K562 (cell line): ENCODE measurements at regions not wholly inside any gene's neighbourhood (a gene's known extent, or its start where the extent isn't known, plus 50 kb on each side); places are given as distances from the start of the nearest gene placed in this dataset.

Source experiments
- CC2D1A ChIP-seq: fragments of 450-650 bp; IDR thresholded peaks from 2 replicates; pipeline ENCODE4 v1.6.1; 2017; ENCODE audit warnings: mild to moderate bottlenecking
- FOXA3 ChIP-seq, 2 experiments: fragments of 450-650 bp in 1 of 2; sonication (generic) in 1 of 2; formaldehyde crosslinking; IDR thresholded peaks in 1 of 2; conservative IDR thresholded peaks in 1 of 2; 2 replicates each; pipeline versions ENCODE4 v1.4.0 to v1.8.0; 2020 to 2022; ENCODE audit warnings: mild to moderate bottlenecking in 2 of 2, missing genetic modification reagents in 1 of 2
- HDAC1 ChIP-seq, 2 experiments: fragments of 450-650 bp; IDR thresholded peaks; 2 replicates each; pipeline ENCODE4 v1.6.1; 2016 to 2017; ENCODE audit warnings: inconsistent platforms in 1 of 2, mild to moderate bottlenecking in 1 of 2, moderate library complexity in 1 of 2
- HDAC3 ChIP-seq: fragments of 450-650 bp; IDR thresholded peaks from 2 replicates; pipeline ENCODE4 v1.6.1; 2018; ENCODE audit warnings: borderline replicate concordance, mild to moderate bottlenecking, moderate library complexity; ENCODE audit not compliant: partially characterized antibody
- KDM1A ChIP-seq, 2 experiments: fragments of 450-650 bp; IDR thresholded peaks; 2 replicates each; pipeline ENCODE4 v1.6.1; 2016; ENCODE audit warnings: mild to moderate bottlenecking in 2 of 2
- NCOA1 ChIP-seq: fragments of 450-650 bp; IDR thresholded peaks from 2 replicates; pipeline ENCODE4 v1.6.1; 2016; ENCODE audit warnings: low read depth
- NFIC ChIP-seq: fragments of 450-650 bp; IDR thresholded peaks from 2 replicates; pipeline ENCODE4 v1.6.1; 2017; ENCODE audit warnings: mild to moderate bottlenecking, inconsistent platforms
- NRF1 ChIP-seq, 2 experiments: fragments of 450-650 bp; IDR thresholded peaks in 1 of 2; conservative IDR thresholded peaks in 1 of 2; 2 replicates each; pipeline ENCODE4 v1.6.1; 2014; ENCODE audit warnings: mild to moderate bottlenecking in 2 of 2
- SLC30A9 ChIP-seq: fragments of 250-450 bp; sonication (Bioruptor Pico); IDR thresholded peaks from 2 replicates; pipeline ENCODE4 v1.8.0; 2022; ENCODE audit warnings: mild to moderate bottlenecking, moderate library complexity
- SPI1 ChIP-seq: IDR thresholded peaks from 2 replicates; pipeline ENCODE4 v1.6.1; 2011; ENCODE audit warnings: low read depth, low read length, control low read depth, borderline replicate concordance
- TCFL5 ChIP-seq: fragments of 250-450 bp; sonication (Bioruptor Pico); conservative IDR thresholded peaks from 2 replicates; pipeline ENCODE4 v1.6.1; 2021; ENCODE audit warnings: mild to moderate bottlenecking, moderate library complexity, matching md5 sums
- TEAD1 ChIP-seq, 2 experiments: fragments of 450-650 bp in 1 of 2; sonication (generic) in 1 of 2; formaldehyde crosslinking; IDR thresholded peaks; 2 replicates each; pipeline versions ENCODE4 v1.4.0 to v1.8.0; 2020 to 2022; ENCODE audit warnings: mild to moderate bottlenecking in 2 of 2, missing genetic modification reagents in 1 of 2
- TEAD4 ChIP-seq, 2 experiments: sonication (generic) in 1 of 2; formaldehyde crosslinking in 1 of 2; IDR thresholded peaks; 2 replicates each; pipeline versions ENCODE4 v1.6.1 to v1.8.0; 2012 to 2022; ENCODE audit warnings: borderline replicate concordance in 1 of 2, inconsistent platforms in 1 of 2, low read length in 1 of 2, mild to moderate bottlenecking in 1 of 2, missing genetic modification reagents in 1 of 2
- ZNF140 ChIP-seq: fragments of 250-450 bp; sonication (Bioruptor Pico); IDR thresholded peaks from 2 replicates; pipeline ENCODE4 v1.8.0; 2021; ENCODE audit warnings: moderate library complexity, mild to moderate bottlenecking, inconsistent platforms
- ZNF197 ChIP-seq: fragments of 200-800 bp; sonication (Bioruptor generic); IDR thresholded peaks from 2 replicates; pipeline ENCODE4 v1.6.1; 2016; ENCODE audit warnings: low read depth, missing genetic modification characterization, missing compliant biosample characterization
- ZNF280A ChIP-seq: fragments of 450-650 bp; IDR thresholded peaks from 2 replicates; pipeline ENCODE4 v1.6.1; 2018; ENCODE audit warnings: mild to moderate bottlenecking, low read depth; ENCODE audit not compliant: partially characterized antibody
- ZNF511 ChIP-seq: sonication (generic); formaldehyde crosslinking; IDR thresholded peaks from 2 replicates; pipeline ENCODE4 v1.8.0; 2022; ENCODE audit warnings: mild to moderate bottlenecking, missing genetic modification reagents
- ZNF512 ChIP-seq: IDR thresholded peaks from 2 replicates; pipeline ENCODE4 v1.6.1; 2016; ENCODE audit warnings: missing genetic modification characterization, missing compliant biosample characterization
- TF ChIP-seq, protein P1 (sequence below): fragments of 450-650 bp; IDR thresholded peaks from 2 replicates; pipeline ENCODE4 v1.6.1; 2016; ENCODE audit warnings: low read depth, mild to moderate bottlenecking, moderate library complexity
- TF ChIP-seq, protein P2 (sequence below): sonication (generic); formaldehyde crosslinking; IDR thresholded peaks from 2 replicates; pipeline ENCODE4 v1.8.1; 2023; ENCODE audit warnings: missing genetic modification reagents, mild to moderate bottlenecking, borderline replicate concordance

GRCh38 chr1:185441605-185442004 is 124.6 kb upstream of the IVNS1ABP start (continued):
- no peak for TF ChIP-seq TCFL5 (CRISPR knock-in tag)
- TF ChIP-seq HDAC1 (IDR thresholded peaks at IDR 0.05) = no peak
- TF ChIP-seq CC2D1A = no peak
- TF ChIP-seq ZNF280A = no peak
- peak; percentile 61 for TF ChIP-seq TEAD4 (IDR thresholded peaks at IDR 0.05; ENCODE audit: low read length)
- no peak for TF ChIP-seq TEAD4 (CRISPR knock-in tag; IDR thresholded peaks at IDR 0.05; ENCODE audit: borderline replicate concordance)
- no peak for TF ChIP-seq HDAC3
- no peak for TF ChIP-seq NCOA1
- no peak for TF ChIP-seq ZNF512 (tag)
- no peak for TF ChIP-seq ZNF197 (CRISPR knock-in tag)
- TF ChIP-seq, protein P1, sequence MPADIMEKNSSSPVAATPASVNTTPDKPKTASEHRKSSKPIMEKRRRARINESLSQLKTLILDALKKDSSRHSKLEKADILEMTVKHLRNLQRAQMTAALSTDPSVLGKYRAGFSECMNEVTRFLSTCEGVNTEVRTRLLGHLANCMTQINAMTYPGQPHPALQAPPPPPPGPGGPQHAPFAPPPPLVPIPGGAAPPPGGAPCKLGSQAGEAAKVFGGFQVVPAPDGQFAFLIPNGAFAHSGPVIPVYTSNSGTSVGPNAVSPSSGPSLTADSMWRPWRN = no peak
- no peak for TF ChIP-seq NRF1 (conservative IDR thresholded peaks at IDR 0.05 in 1 of 2, IDR thresholded peaks at IDR 0.05 in 1 of 2)
- TF ChIP-seq SLC30A9 (CRISPR knock-in tag) = no peak
- TF ChIP-seq KDM1A (IDR thresholded peaks at IDR 0.05) = peak; percentile 45 to 59; a peak in 2 of 4 replicates
- TF ChIP-seq, protein P2, sequence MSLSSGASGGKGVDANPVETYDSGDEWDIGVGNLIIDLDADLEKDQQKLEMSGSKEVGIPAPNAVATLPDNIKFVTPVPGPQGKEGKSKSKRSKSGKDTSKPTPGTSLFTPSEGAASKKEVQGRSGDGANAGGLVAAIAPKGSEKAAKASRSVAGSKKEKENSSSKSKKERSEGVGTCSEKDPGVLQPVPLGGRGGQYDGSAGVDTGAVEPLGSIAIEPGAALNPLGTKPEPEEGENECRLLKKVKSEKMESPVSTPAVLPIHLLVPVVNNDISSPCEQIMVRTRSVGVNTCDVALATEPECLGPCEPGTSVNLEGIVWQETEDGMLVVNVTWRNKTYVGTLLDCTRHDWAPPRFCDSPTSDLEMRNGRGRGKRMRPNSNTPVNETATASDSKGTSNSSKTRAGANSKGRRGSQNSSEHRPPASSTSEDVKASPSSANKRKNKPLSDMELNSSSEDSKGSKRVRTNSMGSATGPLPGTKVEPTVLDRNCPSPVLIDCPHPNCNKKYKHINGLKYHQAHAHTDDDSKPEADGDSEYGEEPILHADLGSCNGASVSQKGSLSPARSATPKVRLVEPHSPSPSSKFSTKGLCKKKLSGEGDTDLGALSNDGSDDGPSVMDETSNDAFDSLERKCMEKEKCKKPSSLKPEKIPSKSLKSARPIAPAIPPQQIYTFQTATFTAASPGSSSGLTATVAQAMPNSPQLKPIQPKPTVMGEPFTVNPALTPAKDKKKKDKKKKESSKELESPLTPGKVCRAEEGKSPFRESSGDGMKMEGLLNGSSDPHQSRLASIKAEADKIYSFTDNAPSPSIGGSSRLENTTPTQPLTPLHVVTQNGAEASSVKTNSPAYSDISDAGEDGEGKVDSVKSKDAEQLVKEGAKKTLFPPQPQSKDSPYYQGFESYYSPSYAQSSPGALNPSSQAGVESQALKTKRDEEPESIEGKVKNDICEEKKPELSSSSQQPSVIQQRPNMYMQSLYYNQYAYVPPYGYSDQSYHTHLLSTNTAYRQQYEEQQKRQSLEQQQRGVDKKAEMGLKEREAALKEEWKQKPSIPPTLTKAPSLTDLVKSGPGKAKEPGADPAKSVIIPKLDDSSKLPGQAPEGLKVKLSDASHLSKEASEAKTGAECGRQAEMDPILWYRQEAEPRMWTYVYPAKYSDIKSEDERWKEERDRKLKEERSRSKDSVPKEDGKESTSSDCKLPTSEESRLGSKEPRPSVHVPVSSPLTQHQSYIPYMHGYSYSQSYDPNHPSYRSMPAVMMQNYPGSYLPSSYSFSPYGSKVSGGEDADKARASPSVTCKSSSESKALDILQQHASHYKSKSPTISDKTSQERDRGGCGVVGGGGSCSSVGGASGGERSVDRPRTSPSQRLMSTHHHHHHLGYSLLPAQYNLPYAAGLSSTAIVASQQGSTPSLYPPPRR (CRISPR knock-in tag) = no peak
- no peak for TF ChIP-seq ZNF511 (CRISPR knock-in tag)
- TF ChIP-seq FOXA3 (CRISPR knock-in tag; conservative IDR thresholded peaks at IDR 0.05 in 1 of 2, IDR thresholded peaks at IDR 0.05 in 1 of 2) = no peak
- TF ChIP-seq NFIC = peak; percentile 58
- TF ChIP-seq ZNF140 = no peak
- no peak for TF ChIP-seq SPI1
- TF ChIP-seq TEAD1 (CRISPR knock-in tag; IDR thresholded peaks at IDR 0.05) = 0 out of 4 replicates have a peak, but pooled peaks of 1 of the 2 experiments have one; percentile 41
